GM21825 (cell line): ENCODE measurements at regions not wholly inside any gene's neighbourhood (a gene's known extent, or its start where the extent isn't known, plus 50 kb on each side); places are given as distances from the start of the nearest gene placed in this dataset.

Experiments
- ATAC-seq: cut with Tn5 transposase; IDR thresholded peaks from one replicate; pipeline ENCODE4 v1.9.1; 2021; ENCODE audit warnings: mild to moderate bottlenecking, moderate library complexity; ENCODE audit not compliant: unreplicated experiment

- no peak for ATAC-seq
These were observed 653.2 kb downstream of the DCDC2C start for GRCh38 chr2:4356541-4356940.

GRCh38 chr2:4357121-4357520 lies 653.7 kb downstream of the DCDC2C start:
- ATAC-seq = no peak

- ATAC-seq = no peak
These were observed 655.5 kb downstream of the DCDC2C start for GRCh38 chr2:4358837-4359236.

DNA sequence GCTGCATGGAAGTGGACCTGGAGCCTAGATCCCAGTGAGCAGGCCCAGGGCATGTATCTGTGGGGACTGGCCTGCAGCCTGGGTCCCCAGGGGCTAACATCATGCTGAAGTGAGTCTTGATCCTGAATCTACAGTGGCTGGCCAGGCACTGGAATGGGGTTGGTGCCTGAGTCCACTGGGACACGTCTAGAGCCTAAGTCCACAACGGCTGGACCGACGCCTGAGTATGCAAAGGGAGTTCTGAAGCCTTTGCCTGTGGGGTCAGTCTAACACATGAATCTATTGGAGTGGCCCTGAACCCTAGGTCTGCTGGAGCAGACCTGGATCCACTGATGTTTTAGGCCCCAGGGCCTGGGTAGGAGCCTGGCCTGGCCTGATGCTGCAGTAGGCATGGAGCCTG lies 665.5 kb downstream of the DCDC2C start:
- ATAC-seq = no peak

DNA sequence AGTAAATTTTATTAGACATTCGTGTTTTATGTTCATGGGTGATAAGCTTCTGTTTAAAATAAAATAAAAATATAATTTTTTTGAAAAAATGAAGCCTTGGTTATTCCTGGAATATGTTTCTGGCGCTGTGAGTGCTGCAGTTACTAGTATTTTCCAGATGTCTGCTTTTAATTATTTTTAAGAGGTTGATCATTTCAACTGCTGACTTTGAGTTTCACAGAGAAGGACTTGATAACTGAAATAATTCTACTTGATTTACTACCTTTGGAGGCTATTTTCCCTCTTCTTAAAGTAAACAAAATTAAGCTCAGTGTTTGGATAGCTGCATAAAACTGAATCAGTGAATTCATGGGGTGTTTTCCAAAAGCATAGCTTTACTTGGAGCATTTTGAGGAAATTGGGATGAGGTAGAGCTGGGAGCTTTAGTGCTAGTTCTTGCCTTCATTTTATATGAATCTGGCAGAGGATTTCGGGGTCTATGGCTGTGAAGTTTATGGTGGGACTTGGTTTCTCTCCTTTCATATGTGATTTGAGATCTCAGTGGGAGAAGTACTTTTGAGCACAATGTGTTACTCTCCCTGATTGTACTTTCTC lies 666.5 kb downstream of the DCDC2C start:
- ATAC-seq = no peak

DNA sequence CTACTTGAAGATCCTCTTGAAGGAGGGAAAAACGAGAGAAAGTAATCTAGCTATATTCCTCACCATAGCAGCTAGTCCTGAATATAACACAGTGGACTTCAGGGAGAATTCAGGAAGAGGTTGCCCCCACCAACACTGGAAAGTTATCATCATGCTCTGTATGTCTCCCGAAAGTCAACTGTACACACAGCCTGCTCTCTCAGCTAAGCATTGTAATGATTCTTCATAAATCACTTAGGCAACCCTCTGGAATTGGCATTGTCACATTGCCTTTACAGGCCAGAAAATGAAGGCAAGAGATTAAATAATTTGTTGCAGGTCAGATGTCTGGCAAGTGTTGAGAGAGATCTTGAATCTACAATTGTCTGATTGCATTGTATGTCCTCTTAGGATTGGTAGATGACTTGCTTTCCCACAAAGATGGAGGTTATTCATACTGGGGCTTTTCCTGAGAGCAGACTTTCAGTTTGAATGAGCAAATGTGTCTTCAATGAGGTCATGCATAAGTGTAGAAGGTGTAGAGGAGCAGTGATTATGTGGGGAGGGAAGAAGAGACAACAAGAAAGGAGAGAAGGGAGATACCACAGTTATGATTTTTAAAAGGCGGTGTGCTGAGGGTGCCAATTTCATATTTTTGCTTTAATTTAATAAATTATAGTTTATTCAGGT lies 667.2 kb downstream of the DCDC2C start:
- no peak for ATAC-seq

- ATAC-seq = no peak
These were observed 677.7 kb downstream of the DCDC2C start for GRCh38 chr2:4381049-4381448.

- no peak for ATAC-seq
These were observed 678.4 kb downstream of the DCDC2C start for GRCh38 chr2:4381773-4382172.

GRCh38 chr2:4391013-4391412 lies 687.6 kb downstream of the DCDC2C start:
- no peak for ATAC-seq

DNA sequence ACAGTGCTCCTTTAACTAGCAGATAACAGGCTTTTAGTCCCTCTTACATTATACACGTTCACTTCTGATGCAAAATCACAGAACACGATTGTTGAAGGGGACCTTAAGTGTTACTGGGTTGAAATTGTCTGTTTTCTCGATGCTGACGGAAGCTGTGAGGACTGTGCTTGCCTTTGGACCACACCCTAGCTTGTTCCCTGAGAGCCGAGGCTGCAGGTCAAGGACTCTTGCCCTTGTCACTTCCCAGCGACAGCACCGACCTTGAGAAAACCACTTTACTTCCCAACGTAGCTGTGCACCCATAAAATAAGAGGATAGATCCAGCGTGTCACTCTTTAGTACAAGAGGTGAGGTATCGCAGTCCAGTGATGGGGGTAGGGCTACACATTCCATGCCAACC lies 701.0 kb downstream of the DCDC2C start:
- ATAC-seq = no peak

DNA sequence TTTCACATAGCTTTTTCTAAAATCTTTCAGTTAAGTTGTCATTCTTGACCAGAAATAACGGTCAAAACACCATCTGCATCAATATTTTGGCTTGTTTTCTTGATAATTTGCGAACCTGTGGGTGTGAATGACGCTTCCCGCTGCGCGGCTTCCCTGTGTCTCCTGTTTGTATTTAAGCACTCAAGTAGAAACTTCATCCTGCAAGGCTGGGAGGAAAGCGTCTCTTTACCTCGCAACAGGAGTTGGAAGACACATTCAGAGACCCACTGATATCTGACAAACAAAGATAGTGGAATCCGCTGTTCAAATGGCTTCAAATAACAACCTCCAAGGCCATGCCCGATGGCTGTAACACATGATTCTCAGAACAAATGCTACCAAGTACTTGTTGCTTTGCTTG lies 704.9 kb downstream of the DCDC2C start:
- ATAC-seq = no peak

DNA sequence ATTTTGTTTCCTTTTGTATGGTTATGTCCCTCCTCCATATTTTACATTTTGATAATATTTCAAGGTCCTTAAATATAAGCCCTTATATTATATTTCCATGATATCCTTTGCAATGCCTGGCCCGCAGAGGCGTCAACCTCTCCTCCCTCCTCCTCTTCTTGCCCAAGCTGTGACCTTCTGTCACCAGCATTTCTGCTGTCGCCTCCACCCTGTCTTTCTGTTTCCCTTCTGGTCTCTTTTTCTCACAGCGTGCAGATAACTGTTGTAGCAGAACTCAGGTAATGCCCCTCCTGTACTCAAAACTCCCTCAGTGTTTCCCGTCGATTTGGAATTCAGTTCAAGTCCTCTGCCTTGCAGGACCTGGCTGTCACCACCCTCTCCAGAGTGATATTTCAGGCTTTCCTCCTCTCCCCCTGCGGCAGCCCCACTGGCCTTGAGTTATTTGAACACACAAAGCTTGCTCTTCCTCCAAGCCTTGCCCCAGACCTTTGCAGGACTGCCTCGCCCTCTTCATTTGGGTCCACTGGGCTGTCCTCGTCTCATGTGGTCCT lies 709.3 kb downstream of the DCDC2C start:
- ATAC-seq = no peak

GRCh38 chr2:4415171-4415570 lies 711.8 kb downstream of the DCDC2C start:
- no peak for ATAC-seq

GRCh38 chr2:4415810-4416413 lies 712.5 kb downstream of the DCDC2C start:
- no peak for ATAC-seq

DNA sequence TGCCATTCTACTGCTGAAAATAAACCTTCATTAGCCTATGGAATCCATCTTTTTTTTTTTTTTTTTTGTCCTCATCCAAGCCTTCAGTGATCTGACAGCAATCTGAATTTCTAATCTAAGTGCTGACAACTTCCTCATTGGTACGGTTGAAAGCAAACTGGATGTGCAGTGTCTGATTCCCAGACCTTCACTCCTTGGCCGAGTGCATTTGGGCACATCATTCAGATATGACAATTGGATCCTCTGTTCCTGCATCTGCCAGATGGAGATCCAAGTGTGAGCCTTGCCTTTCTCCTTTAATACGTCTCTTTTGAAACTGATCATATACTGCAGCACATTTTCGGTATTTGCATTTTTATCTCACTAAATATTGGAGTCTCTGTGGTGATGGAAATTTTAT lies 713.1 kb downstream of the DCDC2C start:
- ATAC-seq = no peak

DNA sequence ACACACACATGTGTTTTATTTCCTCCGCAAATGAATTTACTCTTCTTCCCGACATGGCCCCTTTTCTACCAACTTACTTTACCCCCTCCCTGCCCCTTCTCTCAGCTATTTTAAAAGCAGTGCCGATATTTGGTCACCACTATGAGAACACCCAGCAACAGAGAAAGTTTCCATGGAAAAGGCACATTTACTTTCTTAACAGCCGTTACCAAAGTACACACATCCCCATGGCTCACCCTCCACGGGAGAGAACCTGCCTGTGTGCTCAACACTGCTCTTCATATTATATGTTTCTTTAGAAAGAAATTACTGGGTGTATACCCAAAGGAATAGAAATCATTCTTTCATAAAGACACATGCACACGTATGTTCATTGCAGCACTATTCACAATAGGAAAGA lies 714.4 kb downstream of the DCDC2C start:
- no peak for ATAC-seq

GRCh38 chr2:4420032-4420431 lies 716.7 kb downstream of the DCDC2C start:
- ATAC-seq = no peak

DNA sequence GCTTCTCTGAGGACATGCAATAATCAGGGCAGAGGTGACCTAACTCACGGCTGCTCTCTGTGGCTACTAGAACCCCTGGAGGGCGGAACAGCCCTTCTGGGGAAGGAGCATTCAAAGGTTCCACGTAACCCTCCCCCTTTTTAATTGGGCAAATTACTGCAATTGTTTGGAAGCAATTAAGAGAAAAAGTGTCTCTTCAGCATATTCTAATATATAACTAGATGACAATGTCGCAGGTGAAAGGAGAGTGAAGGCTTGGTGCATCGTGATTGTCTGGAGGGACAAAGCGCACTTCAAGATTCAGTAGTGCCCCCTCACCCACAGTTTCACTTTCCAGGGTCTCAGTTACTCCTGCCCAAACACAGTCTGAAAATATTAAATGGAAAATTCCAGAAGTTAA lies 720.8 kb downstream of the DCDC2C start:
- ATAC-seq = no peak

- no peak for ATAC-seq
These were observed 723.7 kb downstream of the DCDC2C start for GRCh38 chr2:4427083-4427482.

DNA sequence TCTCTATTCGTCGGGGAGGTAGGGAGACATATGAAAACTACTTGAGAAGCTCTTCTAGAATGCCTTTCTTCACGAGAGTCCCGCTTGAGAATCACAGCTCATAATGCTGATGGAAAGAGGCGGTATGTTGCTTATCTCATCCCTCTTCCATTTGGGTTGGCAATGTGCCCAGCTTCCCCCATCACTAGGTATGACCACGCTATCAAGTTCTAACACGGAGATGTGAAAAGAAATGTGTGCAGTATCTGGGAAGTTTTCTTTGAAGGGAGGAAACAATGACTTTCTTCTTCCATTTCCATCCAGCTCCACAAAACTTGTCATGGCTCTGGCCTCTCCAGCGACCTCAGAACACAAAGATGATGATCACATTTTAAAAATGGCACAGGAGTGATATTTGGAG lies 742.4 kb downstream of the DCDC2C start:
- no peak for ATAC-seq

- ATAC-seq = no peak
These were observed 751.5 kb downstream of the DCDC2C start for GRCh38 chr2:4454907-4455306.

DNA sequence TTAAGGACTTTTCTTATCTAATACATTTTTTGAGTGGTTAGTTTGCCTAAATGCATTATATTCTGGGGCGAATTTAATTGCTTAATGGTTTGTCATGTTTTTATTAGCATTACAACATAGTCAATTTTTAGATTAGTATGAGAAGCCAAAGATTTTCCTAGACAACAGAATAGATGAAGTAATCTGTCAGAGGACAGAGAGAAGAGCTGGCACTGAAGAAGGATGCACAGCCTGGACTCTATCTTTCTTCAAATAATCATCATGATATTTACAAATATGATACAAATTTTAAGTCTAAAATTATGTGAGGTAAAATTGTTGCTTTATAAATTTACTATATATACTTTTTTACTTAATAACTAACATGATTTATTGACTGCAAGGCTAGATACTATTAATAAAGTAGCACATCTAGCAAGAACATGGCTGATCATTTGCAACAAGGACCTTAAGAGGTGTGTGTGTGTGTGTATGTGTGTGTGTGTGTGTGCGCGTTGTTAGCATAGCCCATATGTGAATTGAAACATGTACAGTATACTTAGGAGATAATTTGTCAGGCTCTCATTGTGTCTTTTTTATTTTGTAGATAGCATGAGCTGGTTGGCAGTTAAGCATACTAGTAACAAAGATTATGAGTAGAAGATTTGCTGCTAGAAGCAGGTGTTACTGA lies 752.2 kb downstream of the DCDC2C start:
- ATAC-seq = no peak
